ENCODE measurements at regions not wholly inside any gene's neighbourhood (a gene's known extent, or its start where the extent isn't known, plus 50 kb on each side); places are given as distances from the start of the nearest gene placed in this dataset.

- no peak for DNase-seq (ENCODE audit: low read depth in 2 of 2)
Measured at GRCh38 chrX:130974323-130974722, 71.3 kb upstream of the ENOX2 start.

- DNase-seq (ENCODE audit: low read depth in 2 of 2), result peak; percentile 30 to 45
Measured at GRCh38 chrX:130975947-130976346, 72.9 kb upstream of the ENOX2 start.

GRCh38 chrX:130981836-130982235, 76.3 kb upstream of the ARHGAP36 start:
- DNase-seq (ENCODE audit: low read depth in 2 of 2), result peak in 1 of 2 donors; percentile 53

GRCh38 chrX:130984782-130985181, 73.4 kb upstream of the ARHGAP36 start:
- no peak for DNase-seq (ENCODE audit: low read depth in 2 of 2)

- DNase-seq (ENCODE audit: low read depth in 2 of 2), result no peak
Measured at GRCh38 chrX:130987241-130987640, 70.9 kb upstream of the ARHGAP36 start.

- DNase-seq (ENCODE audit: low read depth in 2 of 2), result no peak
Measured at GRCh38 chrX:130990723-130991122, 67.4 kb upstream of the ARHGAP36 start.

GRCh38 chrX:130994671-130995070, 63.5 kb upstream of the ARHGAP36 start:
- peak in 1 of 2 donors; percentile 16 for DNase-seq (ENCODE audit: low read depth in 2 of 2)

- DNase-seq (ENCODE audit: low read depth in 2 of 2), result no peak
Measured at GRCh38 chrX:130995439-130995838, 62.7 kb upstream of the ARHGAP36 start.

- DNase-seq (ENCODE audit: low read depth in 2 of 2), result no peak
Measured at GRCh38 chrX:130997314-130997713, 60.8 kb upstream of the ARHGAP36 start.

GRCh38 chrX:130999360-130999759, 58.8 kb upstream of the ARHGAP36 start:
- DNase-seq (ENCODE audit: low read depth in 2 of 2), result no peak

Measured in dermis microvascular lymphatic vessel endothelial cell (primary cell).